ENCODE measurements at regions not wholly inside any gene's neighbourhood (a gene's known extent, or its start where the extent isn't known, plus 50 kb on each side); places are given as distances from the start of the nearest gene placed in this dataset.

DNA sequence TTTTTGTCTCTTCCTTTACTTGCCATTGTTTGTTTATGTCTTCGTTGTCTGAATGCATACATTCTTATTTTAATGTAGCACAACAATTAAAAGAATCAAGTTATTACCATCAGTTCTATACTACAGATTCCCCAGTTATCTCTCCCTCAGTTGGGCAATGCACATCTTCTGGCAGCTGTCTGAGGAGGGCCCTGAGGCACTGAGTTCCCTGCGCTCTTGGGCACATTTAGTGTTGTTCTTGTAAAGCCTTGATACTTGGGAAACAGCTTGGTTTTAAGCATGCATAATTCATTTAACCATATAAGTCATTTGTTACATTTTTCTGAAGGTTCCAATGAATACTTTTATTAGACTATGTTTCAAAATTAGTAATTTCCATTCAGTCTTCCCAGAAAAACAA, 117.9 kb downstream of the C6orf118 start:
- H3K27me3 ChIP-seq (ENCODE audit: low read length) = no peaks in the 10 kb centered on the region
- H3K4me3 ChIP-seq (ENCODE audit: insufficient read depth, low read length, poor library complexity, severe bottlenecking) = no peak overlapping the region
- no peaks in the 10 kb centered on the region for H3K9me2 ChIP-seq (replicated peaks; ENCODE audit: insufficient read depth, low read length)
- no peaks in the 10 kb centered on the region for H3K79me2 ChIP-seq (ENCODE audit: insufficient read depth, low read length)
- H3K9ac ChIP-seq (ENCODE audit: low read length) = no peak overlapping the region
- H3F3A ChIP-seq (ENCODE audit: insufficient read depth) = no peaks in the 10 kb centered on the region
- no peak overlapping the region for H2AFZ ChIP-seq (ENCODE audit: low read depth, low read length, severe bottlenecking)
- no peak overlapping the region for H3K27ac ChIP-seq (ENCODE audit: low read depth, low read length)
- no peaks in the 10 kb centered on the region for H3K36me3 ChIP-seq (ENCODE audit: low read length)
- H3K9me3 ChIP-seq (ENCODE audit: insufficient read depth, low read length) = no peaks in the 10 kb centered on the region
- TF ChIP-seq EZH2phosphoT487 (conservative IDR thresholded peaks at IDR 0.05; ENCODE audit: low read length) = no peak
- TF ChIP-seq, protein P1, sequence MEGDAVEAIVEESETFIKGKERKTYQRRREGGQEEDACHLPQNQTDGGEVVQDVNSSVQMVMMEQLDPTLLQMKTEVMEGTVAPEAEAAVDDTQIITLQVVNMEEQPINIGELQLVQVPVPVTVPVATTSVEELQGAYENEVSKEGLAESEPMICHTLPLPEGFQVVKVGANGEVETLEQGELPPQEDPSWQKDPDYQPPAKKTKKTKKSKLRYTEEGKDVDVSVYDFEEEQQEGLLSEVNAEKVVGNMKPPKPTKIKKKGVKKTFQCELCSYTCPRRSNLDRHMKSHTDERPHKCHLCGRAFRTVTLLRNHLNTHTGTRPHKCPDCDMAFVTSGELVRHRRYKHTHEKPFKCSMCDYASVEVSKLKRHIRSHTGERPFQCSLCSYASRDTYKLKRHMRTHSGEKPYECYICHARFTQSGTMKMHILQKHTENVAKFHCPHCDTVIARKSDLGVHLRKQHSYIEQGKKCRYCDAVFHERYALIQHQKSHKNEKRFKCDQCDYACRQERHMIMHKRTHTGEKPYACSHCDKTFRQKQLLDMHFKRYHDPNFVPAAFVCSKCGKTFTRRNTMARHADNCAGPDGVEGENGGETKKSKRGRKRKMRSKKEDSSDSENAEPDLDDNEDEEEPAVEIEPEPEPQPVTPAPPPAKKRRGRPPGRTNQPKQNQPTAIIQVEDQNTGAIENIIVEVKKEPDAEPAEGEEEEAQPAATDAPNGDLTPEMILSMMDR (IDR thresholded peaks at IDR 0.05; ENCODE audit: insufficient read depth, low read length, poor library complexity, severe bottlenecking) = no peak
- no peaks in the 10 kb centered on the region for H4K20me1 ChIP-seq (ENCODE audit: low read depth, low read length)
- no peak overlapping the region for H3K4me2 ChIP-seq (ENCODE audit: low read depth, low read length, poor library complexity, severe bottlenecking)

DNA sequence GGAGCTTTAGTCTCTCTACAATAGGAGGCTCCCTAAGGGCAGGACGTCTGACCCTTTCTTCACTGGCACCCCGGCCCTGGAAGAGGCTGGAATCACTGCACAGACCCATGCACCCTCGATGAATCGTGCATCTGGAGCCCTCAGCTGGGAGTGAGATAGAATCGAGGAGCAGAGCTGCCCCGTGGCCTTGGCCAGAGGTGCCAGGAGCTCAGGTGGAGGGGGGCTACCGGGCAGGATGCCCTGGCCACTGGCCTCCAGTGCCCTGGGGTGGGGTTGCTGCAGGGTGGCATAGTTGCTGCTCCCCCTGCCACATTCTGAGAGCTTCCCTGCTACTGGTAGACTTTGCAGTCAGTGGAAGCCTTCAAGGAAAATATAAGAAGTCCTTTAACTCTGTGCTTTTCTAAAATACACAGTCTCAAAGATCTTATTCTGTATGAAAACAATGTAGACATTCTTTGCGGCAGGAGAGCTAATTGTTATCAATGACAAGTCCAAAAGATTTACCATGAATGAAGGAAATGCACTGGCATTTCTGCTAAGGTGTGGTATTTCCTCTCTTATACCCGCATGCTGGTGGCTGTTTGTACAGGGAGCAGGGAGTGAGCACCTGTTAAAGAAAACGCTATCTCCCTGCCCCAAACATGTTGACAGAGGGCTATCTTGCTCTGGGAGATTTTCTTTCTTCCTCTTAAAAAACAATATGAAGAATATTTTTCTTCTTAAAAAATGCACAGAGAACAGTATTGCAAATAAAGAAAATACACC, 122.8 kb downstream of the C6orf118 start:
- H2AFZ ChIP-seq (ENCODE audit: low read depth, low read length, severe bottlenecking) = no peak overlapping the region
- no peaks in the 10 kb centered on the region for H4K20me1 ChIP-seq (ENCODE audit: low read depth, low read length)
- TF ChIP-seq, protein P1 (IDR thresholded peaks at IDR 0.05; ENCODE audit: insufficient read depth, low read length, poor library complexity, severe bottlenecking) = no peak
- TF ChIP-seq EZH2phosphoT487 (conservative IDR thresholded peaks at IDR 0.05; ENCODE audit: low read length) = no peak
- H3K27ac ChIP-seq (ENCODE audit: low read depth, low read length) = no peak overlapping the region
- no peak overlapping the region for H3K4me3 ChIP-seq (ENCODE audit: insufficient read depth, low read length, poor library complexity, severe bottlenecking)
- no peaks in the 10 kb centered on the region for H3K27me3 ChIP-seq (ENCODE audit: low read length)
- no peaks in the 10 kb centered on the region for H3K79me2 ChIP-seq (ENCODE audit: insufficient read depth, low read length)
- H3K36me3 ChIP-seq (ENCODE audit: low read length) = no peaks in the 10 kb centered on the region
- H3F3A ChIP-seq (ENCODE audit: insufficient read depth) = no peaks in the 10 kb centered on the region
- H3K4me2 ChIP-seq (ENCODE audit: low read depth, low read length, poor library complexity, severe bottlenecking) = no peak overlapping the region
- H3K9me2 ChIP-seq (replicated peaks; ENCODE audit: insufficient read depth, low read length) = no peaks in the 10 kb centered on the region
- no peak overlapping the region for H3K9ac ChIP-seq (ENCODE audit: low read length)
- no peaks in the 10 kb centered on the region for H3K9me3 ChIP-seq (ENCODE audit: insufficient read depth, low read length)

DNA sequence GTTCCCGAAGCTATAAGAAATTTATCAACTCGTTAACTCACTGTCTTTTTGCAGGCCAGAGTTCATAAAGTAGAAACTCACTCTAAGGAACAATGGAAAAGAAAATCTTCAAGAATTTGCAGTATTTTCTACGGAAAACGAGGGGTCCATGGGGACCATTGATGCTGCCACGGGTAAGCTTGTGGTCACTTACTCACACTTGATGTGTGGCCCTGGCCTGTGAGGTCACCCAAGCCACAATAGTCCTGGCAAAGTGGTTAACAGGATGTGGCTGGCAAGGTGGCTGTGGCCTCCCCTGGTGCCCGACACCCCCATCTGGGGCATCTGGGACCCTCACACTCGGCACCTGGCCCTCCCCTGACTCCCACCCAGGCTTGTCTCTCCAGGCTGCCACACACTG, 123.4 kb downstream of the C6orf118 start:
- no peak overlapping the region for H3K27ac ChIP-seq (ENCODE audit: low read depth, low read length)
- no peaks in the 10 kb centered on the region for H3K36me3 ChIP-seq (ENCODE audit: low read length)
- H3K9ac ChIP-seq (ENCODE audit: low read length) = no peak overlapping the region
- H2AFZ ChIP-seq (ENCODE audit: low read depth, low read length, severe bottlenecking) = no peak overlapping the region
- no peak overlapping the region for H3K4me2 ChIP-seq (ENCODE audit: low read depth, low read length, poor library complexity, severe bottlenecking)
- no peaks in the 10 kb centered on the region for H3K9me3 ChIP-seq (ENCODE audit: insufficient read depth, low read length)
- no peaks in the 10 kb centered on the region for H3K27me3 ChIP-seq (ENCODE audit: low read length)
- H3K9me2 ChIP-seq (replicated peaks; ENCODE audit: insufficient read depth, low read length) = no peaks in the 10 kb centered on the region
- H3F3A ChIP-seq (ENCODE audit: insufficient read depth) = no peaks in the 10 kb centered on the region
- TF ChIP-seq EZH2phosphoT487 (conservative IDR thresholded peaks at IDR 0.05; ENCODE audit: low read length) = no peak
- TF ChIP-seq, protein P1 (IDR thresholded peaks at IDR 0.05; ENCODE audit: insufficient read depth, low read length, poor library complexity, severe bottlenecking) = no peak
- no peak overlapping the region for H3K4me3 ChIP-seq (ENCODE audit: insufficient read depth, low read length, poor library complexity, severe bottlenecking)
- H4K20me1 ChIP-seq (ENCODE audit: low read depth, low read length) = no peaks in the 10 kb centered on the region
- no peaks in the 10 kb centered on the region for H3K79me2 ChIP-seq (ENCODE audit: insufficient read depth, low read length)
